Peyer's patch (tissue), 4 donors: ENCODE measurements at regions not wholly inside any gene's neighbourhood (a gene's known extent, or its start where the extent isn't known, plus 50 kb on each side); places are given as distances from the start of the nearest gene placed in this dataset.

Experiments
- DNase-seq, 3 donors: peaks; one replicate each; pipeline ENCODE4 v3.0.0-alpha.2; 2017 to 2019
- H3K27ac ChIP-seq, 4 donors: fragments of 200-600 bp; sonication (generic); one replicate each; pipeline ENCODE4 v1.5.1; 2016 to 2019
- H3K27me3 ChIP-seq, 2 donors: fragments of 200-600 bp; sonication (generic); one replicate each; pipeline ENCODE4 v1.5.1; 2019
- H3K36me3 ChIP-seq, 3 donors: fragments of 200-600 bp; sonication (generic); one replicate each; pipeline ENCODE4 v1.5.1; 2016 to 2019
- H3K4me1 ChIP-seq, 4 donors: fragments of 200-600 bp; sonication (generic); one replicate each; pipeline ENCODE4 v1.5.1; 2016 to 2019
- H3K4me3 ChIP-seq, 4 donors: fragments of 200-600 bp; sonication (generic); 1 replicate in 3 of 4; 2 replicates in 1 of 4; pipeline ENCODE4 v1.5.1; 2016 to 2019; ENCODE audit warnings: mild to moderate bottlenecking in 1 of 4
- H3K9me3 ChIP-seq, 4 donors: fragments of 200-600 bp; sonication (generic); one replicate each; pipeline ENCODE4 v1.5.1; 2016 to 2019; ENCODE audit warnings: mild to moderate bottlenecking in 1 of 4
- CTCF ChIP-seq, 6 experiments: fragments of 450-650 bp in 4 of 6; fragments of 200-600 bp in 2 of 6; sonication (generic) in 1 of 6; IDR thresholded peaks; one replicate each; pipeline ENCODE4 v1.5.1; 2017 to 2019; ENCODE audit warnings: antibody characterized with exemption in 6 of 6, mild to moderate bottlenecking in 3 of 6, moderate library complexity in 1 of 6
- POLR2A ChIP-seq, 2 donors: fragments of 450-650 bp; IDR thresholded peaks; one replicate each; pipeline ENCODE4 v1.5.1; 2017; ENCODE audit warnings: antibody characterized with exemption in 2 of 2, mild to moderate bottlenecking in 2 of 2, moderate library complexity in 2 of 2

DNA sequence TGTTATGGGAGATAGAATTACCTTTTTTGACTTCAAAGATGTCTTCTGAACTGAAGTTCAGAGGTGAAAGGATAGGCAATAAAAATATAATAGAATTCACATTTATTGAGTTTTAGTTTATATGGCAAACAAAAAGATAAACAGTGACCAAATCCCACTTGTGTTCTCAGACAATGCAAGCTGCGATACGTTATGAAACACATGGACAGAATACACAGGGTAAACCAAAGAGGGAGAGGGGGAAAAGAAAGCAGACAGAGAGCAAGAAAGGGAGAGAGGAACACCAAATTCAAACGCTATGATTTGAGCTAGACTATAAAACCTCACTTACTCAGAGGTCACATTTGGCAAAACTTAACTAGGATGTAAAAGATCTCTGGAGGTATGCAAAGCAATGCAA lies 238.2 kb upstream of the FLRT2 start:
- no peak for DNase-seq
- no peaks in the 10 kb centered on the region for H3K9me3 ChIP-seq
- TF ChIP-seq CTCF (IDR thresholded peaks at IDR 0.05) (no peak), POLR2A (IDR thresholded peaks at IDR 0.05) (no peak)

GRCh38 chr14:85293612-85294234 lies 236.2 kb upstream of the FLRT2 start:
- Histone ChIP-seq H3K9me3 (no peaks in the 10 kb centered on the region), H3K4me1 (no peaks in the 10 kb centered on the region), H3K36me3 (no peaks in the 10 kb centered on the region), H3K27ac (no peak overlapping the region), H3K27me3 (no peaks in the 10 kb centered on the region), H3K4me3 (no peak overlapping the region)
- no peak for DNase-seq
- TF ChIP-seq CTCF (IDR thresholded peaks at IDR 0.05) (no peak), POLR2A (IDR thresholded peaks at IDR 0.05) (no peak)

More for the DNA sequence above, 238.2 kb upstream of the FLRT2 start:
- no peak overlapping the region for H3K27ac ChIP-seq
- H3K36me3 ChIP-seq = no peaks in the 10 kb centered on the region
- H3K4me1 ChIP-seq = no peaks in the 10 kb centered on the region
- H3K4me3 ChIP-seq = no peak overlapping the region
- H3K27me3 ChIP-seq = no peaks in the 10 kb centered on the region

DNA sequence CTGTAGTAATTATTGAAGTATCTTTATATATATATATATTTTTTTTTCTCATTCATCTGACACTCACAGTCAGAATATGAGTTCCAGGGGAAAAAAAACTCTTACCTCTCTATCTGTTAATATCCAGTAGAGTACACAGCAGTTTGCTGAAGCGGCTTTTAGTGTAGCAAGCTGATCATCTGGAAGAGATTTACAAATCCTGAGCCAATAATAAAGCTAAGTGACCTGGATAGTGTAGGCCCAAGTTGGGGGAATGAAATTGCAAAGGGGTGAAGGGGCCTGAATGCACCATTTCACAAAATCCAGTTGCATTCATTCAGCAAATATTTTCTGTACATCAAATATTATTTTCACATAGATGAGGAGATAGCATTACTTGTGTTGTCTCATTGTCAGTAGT lies 234.6 kb upstream of the FLRT2 start:
- Histone ChIP-seq H3K9me3 (no peaks in the 10 kb centered on the region), H3K36me3 (no peaks in the 10 kb centered on the region), H3K4me3 (no peak overlapping the region), H3K27me3 (no peaks in the 10 kb centered on the region), H3K4me1 (no peaks in the 10 kb centered on the region), H3K27ac (no peak overlapping the region)
- TF ChIP-seq CTCF (IDR thresholded peaks at IDR 0.05) (no peak), POLR2A (IDR thresholded peaks at IDR 0.05) (no peak)
- no peak for DNase-seq

- no peak for TF ChIP-seq POLR2A (IDR thresholded peaks at IDR 0.05)
- no peak for TF ChIP-seq CTCF (IDR thresholded peaks at IDR 0.05)
- H3K27ac ChIP-seq = no peak overlapping the region
- H3K4me1 ChIP-seq = no peaks in the 10 kb centered on the region
- no peaks in the 10 kb centered on the region for H3K36me3 ChIP-seq
- DNase-seq = no peak
- no peak overlapping the region for H3K4me3 ChIP-seq
- no peaks in the 10 kb centered on the region for H3K27me3 ChIP-seq
- no peaks in the 10 kb centered on the region for H3K9me3 ChIP-seq
Measured at GRCh38 chr14:85296456-85297210, 233.3 kb upstream of the FLRT2 start.

DNA sequence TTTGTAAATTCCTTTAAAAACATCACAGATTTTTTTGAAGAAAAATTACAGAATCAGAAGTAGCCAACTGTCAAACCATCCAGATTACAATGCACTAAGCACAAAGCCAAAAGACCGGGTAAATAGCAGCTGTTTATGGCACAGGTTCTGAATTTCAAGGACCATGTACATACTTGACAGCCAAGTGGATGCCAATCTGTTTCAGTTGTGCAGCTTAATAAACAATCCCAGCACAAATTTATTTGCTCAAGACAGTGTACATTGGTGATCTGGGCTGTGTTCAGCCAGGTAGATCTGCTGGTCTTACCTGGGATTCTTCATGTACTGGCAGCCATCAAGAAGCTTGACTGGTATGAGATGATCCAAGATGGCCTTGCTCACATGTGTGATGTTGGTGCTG lies 229.8 kb upstream of the FLRT2 start:
- DNase-seq = no peak
- TF ChIP-seq POLR2A (IDR thresholded peaks at IDR 0.05) = no peak
- no peak for TF ChIP-seq CTCF (IDR thresholded peaks at IDR 0.05)
- Histone ChIP-seq H3K36me3 (no peaks in the 10 kb centered on the region), H3K27me3 (no peaks in the 10 kb centered on the region), H3K4me1 (no peaks in the 10 kb centered on the region), H3K4me3 (no peak overlapping the region), H3K9me3 (no peaks in the 10 kb centered on the region), H3K27ac (no peak overlapping the region)
